BE2C (cell line): ENCODE measurements at regions not wholly inside any gene's neighbourhood (a gene's known extent, or its start where the extent isn't known, plus 50 kb on each side); places are given as distances from the start of the nearest gene placed in this dataset.

Experiments used
- DNase-seq: peaks from one replicate; pipeline ENCODE4 v3.0.0-alpha.2; 2020
- H3K27me3 ChIP-seq: fragments of 250-450 bp; sonication (Bioruptor Pico); 2 replicates; pipeline ENCODE4 v1.5.1; 2020; ENCODE audit warnings: mild to moderate bottlenecking
- H3K36me3 ChIP-seq: fragments of 250-450 bp; sonication (Bioruptor Pico); 2 replicates; pipeline ENCODE4 v1.5.1; 2020; ENCODE audit warnings: mild to moderate bottlenecking
- H3K4me1 ChIP-seq: fragments of 250-450 bp; sonication (Bioruptor Pico); 2 replicates; pipeline ENCODE4 v1.5.1; 2020
- H3K4me3 ChIP-seq: 2 replicates; pipeline ENCODE4 v1.5.1; 2011; ENCODE audit warnings: low read depth, low read length
- H3K9me3 ChIP-seq: fragments of 250-450 bp; sonication (Bioruptor Pico); 2 replicates; pipeline ENCODE4 v1.5.1; 2020
- CTCF ChIP-seq: IDR thresholded peaks from 2 replicates; pipeline ENCODE4 v1.5.1; 2012; ENCODE audit warnings: mild to moderate bottlenecking, low read depth, low read length

- Histone ChIP-seq H3K27me3 (no peaks in the 10 kb centered on the region), H3K4me1 (no peaks in the 10 kb centered on the region; the same call in 1 of the 2 replicates), H3K9me3 (no peaks in the 10 kb centered on the region; the same call in 1 of the 2 replicates), H3K36me3 (no peaks in the 10 kb centered on the region), H3K4me3 (no peak overlapping the region)
- no peak for TF ChIP-seq CTCF
- no peak for DNase-seq
Observed at GRCh38 chr5:17326600-17327037, 109.2 kb downstream of the BASP1 start.

GRCh38 chr5:17327048-17327625 is 109.7 kb downstream of the BASP1 start:
- no peak for DNase-seq
- H3K4me1 ChIP-seq: no peaks in the 10 kb centered on the region; the same call in 1 of the 2 replicates
- no peak for TF ChIP-seq CTCF
- no peaks in the 10 kb centered on the region for H3K27me3 ChIP-seq
- no peaks in the 10 kb centered on the region for H3K36me3 ChIP-seq
- no peak overlapping the region for H3K4me3 ChIP-seq
- no peaks in the 10 kb centered on the region; the same call in 1 of the 2 replicates for H3K9me3 ChIP-seq

- no peak for DNase-seq
- H3K27me3 ChIP-seq: no peaks in the 10 kb centered on the region
- no peaks in the 10 kb centered on the region for H3K36me3 ChIP-seq
- H3K4me1 ChIP-seq: no peaks in the 10 kb centered on the region; the same call in 1 of the 2 replicates
- H3K4me3 ChIP-seq: no peak overlapping the region
- no peaks in the 10 kb centered on the region; the same call in 1 of the 2 replicates for H3K9me3 ChIP-seq
- TF ChIP-seq CTCF: no peak
Observed at GRCh38 chr5:17329571-17329970, 112.1 kb downstream of the BASP1 start.

GRCh38 chr5:17330386-17330785 is 113.0 kb downstream of the BASP1 start:
- no peaks in the 10 kb centered on the region; the same call in 1 of the 2 replicates for H3K4me1 ChIP-seq
- H3K27me3 ChIP-seq: no peaks in the 10 kb centered on the region
- DNase-seq: no peak
- H3K9me3 ChIP-seq: no peaks in the 10 kb centered on the region; the same call in 1 of the 2 replicates
- H3K36me3 ChIP-seq: no peaks in the 10 kb centered on the region
- no peak for TF ChIP-seq CTCF
- no peak overlapping the region for H3K4me3 ChIP-seq

- Histone ChIP-seq H3K4me3 (no peak overlapping the region), H3K36me3 (no peaks in the 10 kb centered on the region), H3K9me3 (no peaks in the 10 kb centered on the region; the same call in 1 of the 2 replicates), H3K27me3 (no peaks in the 10 kb centered on the region), H3K4me1 (no peaks in the 10 kb centered on the region; the same call in 1 of the 2 replicates)
- DNase-seq: no peak
- TF ChIP-seq CTCF: no peak
Observed at GRCh38 chr5:17331651-17332050, 114.2 kb downstream of the BASP1 start.

GRCh38 chr5:17333755-17334154 is 116.3 kb downstream of the BASP1 start:
- DNase-seq: no peak
- no peaks in the 10 kb centered on the region for H3K36me3 ChIP-seq
- no peaks in the 10 kb centered on the region; the same call in 1 of the 2 replicates for H3K9me3 ChIP-seq
- no peak overlapping the region for H3K4me3 ChIP-seq
- TF ChIP-seq CTCF: no peak
- no peaks in the 10 kb centered on the region for H3K4me1 ChIP-seq
- H3K27me3 ChIP-seq: no peaks in the 10 kb centered on the region
